ENCODE measurements at regions not wholly inside any gene's neighbourhood (a gene's known extent, or its start where the extent isn't known, plus 50 kb on each side); places are given as distances from the start of the nearest gene placed in this dataset.

- no peak overlapping the region for H3K27ac ChIP-seq (ENCODE audit: low read length)
- H3K27me3 ChIP-seq (ENCODE audit: control insufficient read depth, insufficient read depth, low read length): no peaks in the 10 kb centered on the region
- H3K36me3 ChIP-seq (ENCODE audit: control insufficient read depth, insufficient read depth, low read length): no peaks in the 10 kb centered on the region
- no peak overlapping the region for H3K4me3 ChIP-seq (ENCODE audit: low read length)
- DNase-seq (ENCODE audit: low read depth, low spot score): no peak
- no peaks in the 10 kb centered on the region for H3K9me3 ChIP-seq (ENCODE audit: control insufficient read depth, insufficient read depth, low read length)
- H3K4me1 ChIP-seq (ENCODE audit: control insufficient read depth, insufficient read depth, low read length): no peaks in the 10 kb centered on the region
Measured at GRCh38 chr5:73395256-73395655, 53.3 kb downstream of the FOXD1 start.

GRCh38 chr5:73394610-73395009 lies 54.0 kb downstream of the FOXD1 start:
- Histone ChIP-seq H3K36me3 (ENCODE audit: control insufficient read depth, insufficient read depth, low read length) (no peaks in the 10 kb centered on the region), H3K9me3 (ENCODE audit: control insufficient read depth, insufficient read depth, low read length) (no peaks in the 10 kb centered on the region), H3K27ac (ENCODE audit: low read length) (no peak overlapping the region), H3K4me1 (ENCODE audit: control insufficient read depth, insufficient read depth, low read length) (no peaks in the 10 kb centered on the region), H3K27me3 (ENCODE audit: control insufficient read depth, insufficient read depth, low read length) (no peaks in the 10 kb centered on the region), H3K4me3 (ENCODE audit: low read length) (no peak overlapping the region)
- DNase-seq (ENCODE audit: low read depth, low spot score): no peak
- no CpG with 5 or more reads among the region's 4 CpGs for WGBS (ENCODE audit: insufficient coverage, insufficient read length)

GRCh38 chr5:73393611-73394489 lies 54.7 kb downstream of the FOXD1 start:
- H3K27ac ChIP-seq (ENCODE audit: low read length): no peak overlapping the region
- no peaks in the 10 kb centered on the region for H3K27me3 ChIP-seq (ENCODE audit: control insufficient read depth, insufficient read depth, low read length)
- no peaks in the 10 kb centered on the region for H3K9me3 ChIP-seq (ENCODE audit: control insufficient read depth, insufficient read depth, low read length)
- no peak for DNase-seq (ENCODE audit: low read depth, low spot score)
- H3K36me3 ChIP-seq (ENCODE audit: control insufficient read depth, insufficient read depth, low read length): no peaks in the 10 kb centered on the region
- H3K4me1 ChIP-seq (ENCODE audit: control insufficient read depth, insufficient read depth, low read length): no peaks in the 10 kb centered on the region
- no CpG with 5 or more reads among the region's 2 CpGs for WGBS (ENCODE audit: insufficient coverage, insufficient read length)
- H3K4me3 ChIP-seq (ENCODE audit: low read length): no peak overlapping the region

GRCh38 chr5:73392775-73393174 lies 55.8 kb downstream of the FOXD1 start:
- DNase-seq (ENCODE audit: low read depth, low spot score): no peak
- no CpG with 5 or more reads among the region's 3 CpGs for WGBS (ENCODE audit: insufficient coverage, insufficient read length)
- Histone ChIP-seq H3K27ac (ENCODE audit: low read length) (no peak overlapping the region), H3K27me3 (ENCODE audit: control insufficient read depth, insufficient read depth, low read length) (no peaks in the 10 kb centered on the region), H3K4me1 (ENCODE audit: control insufficient read depth, insufficient read depth, low read length) (no peaks in the 10 kb centered on the region), H3K36me3 (ENCODE audit: control insufficient read depth, insufficient read depth, low read length) (no peaks in the 10 kb centered on the region), H3K4me3 (ENCODE audit: low read length) (no peak overlapping the region), H3K9me3 (ENCODE audit: control insufficient read depth, insufficient read depth, low read length) (no peaks in the 10 kb centered on the region)

GRCh38 chr5:73391441-73391881 lies 57.1 kb downstream of the FOXD1 start:
- no peak overlapping the region for H3K27ac ChIP-seq (ENCODE audit: low read length)
- no peaks in the 10 kb centered on the region for H3K36me3 ChIP-seq (ENCODE audit: control insufficient read depth, insufficient read depth, low read length)
- no peak overlapping the region for H3K4me3 ChIP-seq (ENCODE audit: low read length)
- no peak for DNase-seq (ENCODE audit: low read depth, low spot score)
- no CpG with 5 or more reads among the region's 3 CpGs for WGBS (ENCODE audit: insufficient coverage, insufficient read length)
- no peaks in the 10 kb centered on the region for H3K27me3 ChIP-seq (ENCODE audit: control insufficient read depth, insufficient read depth, low read length)
- H3K9me3 ChIP-seq (ENCODE audit: control insufficient read depth, insufficient read depth, low read length): no peaks in the 10 kb centered on the region
- no peaks in the 10 kb centered on the region for H3K4me1 ChIP-seq (ENCODE audit: control insufficient read depth, insufficient read depth, low read length)

GRCh38 chr5:73390972-73391371 lies 57.6 kb downstream of the FOXD1 start:
- no peaks in the 10 kb centered on the region for H3K36me3 ChIP-seq (ENCODE audit: control insufficient read depth, insufficient read depth, low read length)
- no peak for DNase-seq (ENCODE audit: low read depth, low spot score)
- H3K4me1 ChIP-seq (ENCODE audit: control insufficient read depth, insufficient read depth, low read length): no peaks in the 10 kb centered on the region
- no peak overlapping the region for H3K27ac ChIP-seq (ENCODE audit: low read length)
- no CpG with 5 or more reads among the region's 2 CpGs for WGBS (ENCODE audit: insufficient coverage, insufficient read length)
- no peak overlapping the region for H3K4me3 ChIP-seq (ENCODE audit: low read length)
- no peaks in the 10 kb centered on the region; the same call in 1 of the 2 replicates for H3K9me3 ChIP-seq (ENCODE audit: control insufficient read depth, insufficient read depth, low read length)
- no peaks in the 10 kb centered on the region for H3K27me3 ChIP-seq (ENCODE audit: control insufficient read depth, insufficient read depth, low read length)

- no peak for DNase-seq (ENCODE audit: low read depth, low spot score)
- no peak overlapping the region for H3K4me3 ChIP-seq (ENCODE audit: low read length)
- WGBS (ENCODE audit: insufficient coverage, insufficient read length): no CpG with 5 or more reads among the region's 2 CpGs
- H3K27me3 ChIP-seq (ENCODE audit: control insufficient read depth, insufficient read depth, low read length): no peaks in the 10 kb centered on the region
- H3K4me1 ChIP-seq (ENCODE audit: control insufficient read depth, insufficient read depth, low read length): no peaks in the 10 kb centered on the region
- H3K9me3 ChIP-seq (ENCODE audit: control insufficient read depth, insufficient read depth, low read length): no peaks in the 10 kb centered on the region; the same call in 1 of the 2 replicates
- H3K36me3 ChIP-seq (ENCODE audit: control insufficient read depth, insufficient read depth, low read length): no peaks in the 10 kb centered on the region
- H3K27ac ChIP-seq (ENCODE audit: low read length): no peak overlapping the region
Measured at GRCh38 chr5:73388740-73389139, 59.8 kb downstream of the FOXD1 start.

GRCh38 chr5:73388306-73388684 lies 60.3 kb downstream of the FOXD1 start:
- no peak overlapping the region for H3K27ac ChIP-seq (ENCODE audit: low read length)
- H3K4me1 ChIP-seq (ENCODE audit: control insufficient read depth, insufficient read depth, low read length): no peaks in the 10 kb centered on the region
- H3K9me3 ChIP-seq (ENCODE audit: control insufficient read depth, insufficient read depth, low read length): no peaks in the 10 kb centered on the region; the same call in 1 of the 2 replicates
- H3K36me3 ChIP-seq (ENCODE audit: control insufficient read depth, insufficient read depth, low read length): no peaks in the 10 kb centered on the region
- no peak overlapping the region for H3K4me3 ChIP-seq (ENCODE audit: low read length)
- H3K27me3 ChIP-seq (ENCODE audit: control insufficient read depth, insufficient read depth, low read length): no peaks in the 10 kb centered on the region
- DNase-seq (ENCODE audit: low read depth, low spot score): no peak
- WGBS (ENCODE audit: insufficient coverage, insufficient read length): no CpG with 5 or more reads among the region's 4 CpGs

GRCh38 chr5:73387601-73388305 lies 60.8 kb downstream of the FOXD1 start:
- Histone ChIP-seq H3K4me1 (ENCODE audit: control insufficient read depth, insufficient read depth, low read length) (no peaks in the 10 kb centered on the region), H3K27me3 (ENCODE audit: control insufficient read depth, insufficient read depth, low read length) (no peaks in the 10 kb centered on the region; the same call in 1 of the 2 replicates), H3K9me3 (ENCODE audit: control insufficient read depth, insufficient read depth, low read length) (no peaks in the 10 kb centered on the region; the same call in 1 of the 2 replicates), H3K4me3 (ENCODE audit: low read length) (no peak overlapping the region), H3K36me3 (ENCODE audit: control insufficient read depth, insufficient read depth, low read length) (no peaks in the 10 kb centered on the region), H3K27ac (ENCODE audit: low read length) (no peak overlapping the region)
- no CpG with 5 or more reads among the region's 7 CpGs for WGBS (ENCODE audit: insufficient coverage, insufficient read length)
- DNase-seq (ENCODE audit: low read depth, low spot score): no peak

GRCh38 chr5:73387149-73387591 lies 61.4 kb downstream of the FOXD1 start:
- WGBS (ENCODE audit: insufficient coverage, insufficient read length): no CpG with 5 or more reads among the region's 1 CpG
- Histone ChIP-seq H3K9me3 (ENCODE audit: control insufficient read depth, insufficient read depth, low read length) (no peaks in the 10 kb centered on the region; the same call in 1 of the 2 replicates), H3K36me3 (ENCODE audit: control insufficient read depth, insufficient read depth, low read length) (no peaks in the 10 kb centered on the region), H3K27me3 (ENCODE audit: control insufficient read depth, insufficient read depth, low read length) (no peaks in the 10 kb centered on the region; the same call in 1 of the 2 replicates), H3K4me3 (ENCODE audit: low read length) (no peak overlapping the region), H3K27ac (ENCODE audit: low read length) (no peak overlapping the region), H3K4me1 (ENCODE audit: control insufficient read depth, insufficient read depth, low read length) (peaks cover under 1% of the 10 kb centered on the region; the same call in 1 of the 2 replicates)
- DNase-seq (ENCODE audit: low read depth, low spot score): no peak
